GM12865 (cell line): ENCODE measurements at regions not wholly inside any gene's neighbourhood (a gene's known extent, or its start where the extent isn't known, plus 50 kb on each side); places are given as distances from the start of the nearest gene placed in this dataset.

Source experiments
- DNase-seq: peaks from one replicate; pipeline ENCODE4 v3.0.0; 2010; ENCODE audit warnings: low read depth
- H3K4me3 ChIP-seq: 2 replicates; pipeline ENCODE4 v1.5.1; 2011; ENCODE audit warnings: mild to moderate bottlenecking, low read depth, low read length, control low read depth
- CTCF ChIP-seq: IDR thresholded peaks from 2 replicates; pipeline ENCODE4 v1.5.1; 2011; ENCODE audit warnings: low read length, control low read depth, low read depth, inconsistent platforms; ENCODE audit not compliant: insufficient read depth; ENCODE audit errors: missing control alignments

GRCh38 chr6:147666255-147666654 lies 157.8 kb downstream of the SAMD5 start:
- no peak for TF ChIP-seq CTCF
- no peak overlapping the region for H3K4me3 ChIP-seq
- no peak for DNase-seq

GRCh38 chr6:147667082-147667481 lies 158.6 kb downstream of the SAMD5 start:
- H3K4me3 ChIP-seq, result no peak overlapping the region

GRCh38 chr6:147674099-147674498 lies 165.6 kb downstream of the SAMD5 start:
- no peak overlapping the region for H3K4me3 ChIP-seq

More at GRCh38 chr6:147667082-147667481, 158.6 kb downstream of the SAMD5 start:
- DNase-seq, result no peak
- TF ChIP-seq CTCF, result no peak

GRCh38 chr6:147674794-147675193 lies 166.3 kb downstream of the SAMD5 start:
- DNase-seq, result no peak
- no peak for TF ChIP-seq CTCF
- no peak overlapping the region for H3K4me3 ChIP-seq

More at GRCh38 chr6:147674099-147674498, 165.6 kb downstream of the SAMD5 start:
- no peak for DNase-seq
- TF ChIP-seq CTCF, result no peak

GRCh38 chr6:147675281-147675680 lies 166.8 kb downstream of the SAMD5 start:
- TF ChIP-seq CTCF, result no peak
- DNase-seq, result no peak

GRCh38 chr6:147676495-147677199 lies 168.2 kb downstream of the SAMD5 start:
- no peak for TF ChIP-seq CTCF
- no peak overlapping the region for H3K4me3 ChIP-seq
- DNase-seq, result no peak

More at GRCh38 chr6:147675281-147675680, 166.8 kb downstream of the SAMD5 start:
- H3K4me3 ChIP-seq, result no peak overlapping the region

- no peak overlapping the region for H3K4me3 ChIP-seq
- no peak for TF ChIP-seq CTCF
- no peak for DNase-seq
These were observed 169.2 kb downstream of the SAMD5 start for GRCh38 chr6:147677647-147678046.
